ENCODE measurements at regions not wholly inside any gene's neighbourhood (a gene's known extent, or its start where the extent isn't known, plus 50 kb on each side); places are given as distances from the start of the nearest gene placed in this dataset.

DNA sequence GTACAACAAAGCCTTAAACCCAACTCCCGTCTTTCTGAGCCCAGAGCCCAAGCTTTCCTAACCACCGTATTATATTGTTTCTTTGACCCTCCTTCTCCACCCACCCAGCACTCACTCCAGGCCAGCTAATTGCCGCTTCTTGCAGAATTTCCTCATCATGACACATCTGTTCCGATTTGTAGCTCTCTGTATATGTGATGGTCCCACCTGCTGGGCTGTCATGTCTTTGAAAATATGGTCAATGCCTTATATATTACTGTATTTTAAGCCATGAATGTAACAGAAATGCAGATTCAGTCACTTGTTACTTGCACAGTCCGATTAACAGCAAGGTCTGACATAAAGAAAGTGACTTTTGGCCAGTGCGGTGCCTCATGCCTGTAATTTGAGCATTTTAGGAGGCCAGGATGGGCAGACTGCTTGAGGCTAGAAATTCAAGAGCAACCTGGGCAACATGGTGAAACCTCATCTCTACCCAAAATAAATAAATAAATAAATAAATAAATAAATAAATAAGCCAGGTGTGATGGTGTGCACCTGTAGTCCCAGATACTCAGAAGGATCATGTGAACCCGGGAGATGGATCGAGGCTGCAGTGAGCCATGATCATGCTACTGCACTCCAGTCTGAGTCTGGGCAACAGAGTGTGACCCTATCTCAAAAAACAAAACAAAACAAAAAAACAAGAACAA is 359.8 kb downstream of the ATP23 start:
- DNase-seq, result no peak
- no peaks in the 10 kb centered on the region for H3K4me1 Mint-ChIP-seq
- CTCF ChIA-PET, result no interaction called here
- no peak overlapping the region for H3K27ac Mint-ChIP-seq
- no peaks in the 10 kb centered on the region for H3K27me3 Mint-ChIP-seq
- H3K36me3 Mint-ChIP-seq, result no peaks in the 10 kb centered on the region
- no peak overlapping the region for H3K4me3 Mint-ChIP-seq
- H3K9me3 Mint-ChIP-seq, result no peaks in the 10 kb centered on the region

DNA sequence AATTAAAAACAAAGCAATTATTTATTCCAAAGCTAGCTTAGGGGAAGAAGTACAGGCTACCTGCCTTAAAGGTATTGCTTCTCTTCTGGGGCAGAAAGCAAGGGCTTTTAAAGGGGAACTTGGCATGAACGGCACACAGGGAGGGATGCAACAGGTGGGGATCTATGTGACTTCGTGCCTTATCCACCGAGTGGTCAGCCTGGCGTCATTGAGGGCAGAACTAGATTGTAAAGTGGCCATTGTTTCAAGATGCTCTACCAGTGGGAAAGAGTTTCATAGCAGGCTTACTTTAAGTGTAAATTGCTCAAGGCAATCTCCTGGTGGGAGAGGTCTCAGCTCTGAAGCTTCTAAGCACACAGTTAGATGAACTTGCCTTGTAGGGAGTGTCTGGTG is 360.4 kb downstream of the ATP23 start:
- Mint-ChIP-seq H3K27ac (no peak overlapping the region), H3K36me3 (no peaks in the 10 kb centered on the region), H3K4me3 (no peak overlapping the region), H3K9me3 (no peaks in the 10 kb centered on the region), H3K27me3 (no peaks in the 10 kb centered on the region), H3K4me1 (no peaks in the 10 kb centered on the region)
- no peak for DNase-seq
- CTCF ChIA-PET, result no interaction called here

DNA sequence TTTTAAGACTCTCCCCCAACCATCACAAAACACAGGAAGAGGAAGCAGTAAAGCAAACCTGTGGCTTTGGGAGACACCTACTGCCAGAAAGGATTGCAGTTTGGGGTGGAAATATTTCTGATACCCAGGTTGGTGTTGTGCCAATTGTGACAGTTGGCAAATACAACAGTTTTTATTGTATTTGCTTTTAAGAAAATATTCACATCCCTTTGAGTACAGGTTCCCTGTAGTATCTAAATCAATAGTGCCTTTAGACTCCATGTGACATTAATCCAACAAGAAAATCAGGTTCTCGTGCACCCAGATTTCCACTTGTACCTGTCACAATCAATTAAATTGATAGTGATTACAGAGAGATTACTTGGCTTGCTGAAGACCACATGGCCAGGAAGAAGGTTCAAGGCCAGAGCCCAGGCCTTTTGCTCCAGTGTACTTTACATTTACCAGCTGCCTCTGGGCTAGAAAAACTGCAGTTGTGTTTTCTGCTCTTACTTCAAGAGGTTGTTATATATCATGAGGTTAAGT is 361.2 kb downstream of the ATP23 start:
- no peaks in the 10 kb centered on the region for H3K4me1 Mint-ChIP-seq
- no peak for DNase-seq
- CTCF ChIA-PET, result no interaction called here

DNA sequence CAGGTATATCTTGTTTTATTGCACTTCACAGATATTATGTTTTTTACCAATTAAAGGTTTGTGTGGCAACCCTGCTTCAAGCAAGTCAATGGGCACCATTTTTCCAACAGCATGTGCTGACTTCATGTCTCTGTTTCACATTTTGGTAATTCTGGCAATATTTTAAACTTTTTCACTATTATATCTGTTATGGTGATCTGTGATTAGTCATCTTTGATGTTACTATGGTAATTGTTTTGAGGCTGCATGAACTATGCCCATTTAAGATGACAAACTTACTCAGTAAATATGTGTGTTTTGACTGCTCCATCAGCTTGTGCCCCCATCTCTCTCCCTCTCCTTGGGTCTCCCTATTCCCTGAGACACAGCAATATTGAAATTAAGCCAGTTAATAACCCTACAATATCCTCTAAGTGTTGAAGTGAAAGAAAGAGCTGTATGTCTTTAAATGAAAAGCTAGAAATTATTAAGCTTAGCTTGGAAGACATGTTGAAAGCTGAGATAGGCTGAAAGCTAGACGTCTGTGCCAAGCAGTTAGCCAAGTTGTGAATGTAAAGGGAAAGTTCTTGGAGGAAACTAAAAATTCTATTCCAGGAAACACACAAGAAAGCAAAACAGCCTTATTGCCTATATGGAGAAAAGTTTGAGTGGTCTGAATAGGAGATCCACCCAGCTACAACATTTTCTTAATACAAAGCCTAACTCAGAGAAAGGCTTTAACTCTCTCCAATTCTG is 365.1 kb downstream of the ATP23 start:
- H3K27ac Mint-ChIP-seq, result no peak overlapping the region
- DNase-seq, result no peak
- no peaks in the 10 kb centered on the region for H3K4me1 Mint-ChIP-seq
- H3K27me3 Mint-ChIP-seq, result no peaks in the 10 kb centered on the region
- H3K9me3 Mint-ChIP-seq, result no peaks in the 10 kb centered on the region
- CTCF ChIA-PET, result no interaction called here
- H3K36me3 Mint-ChIP-seq, result no peaks in the 10 kb centered on the region
- no peak overlapping the region for H3K4me3 Mint-ChIP-seq

More for the DNA sequence above, 361.2 kb downstream of the ATP23 start:
- H3K9me3 Mint-ChIP-seq, result no peaks in the 10 kb centered on the region
- H3K27ac Mint-ChIP-seq, result no peak overlapping the region
- no peak overlapping the region for H3K4me3 Mint-ChIP-seq
- H3K27me3 Mint-ChIP-seq, result no peaks in the 10 kb centered on the region
- H3K36me3 Mint-ChIP-seq, result no peaks in the 10 kb centered on the region

DNA sequence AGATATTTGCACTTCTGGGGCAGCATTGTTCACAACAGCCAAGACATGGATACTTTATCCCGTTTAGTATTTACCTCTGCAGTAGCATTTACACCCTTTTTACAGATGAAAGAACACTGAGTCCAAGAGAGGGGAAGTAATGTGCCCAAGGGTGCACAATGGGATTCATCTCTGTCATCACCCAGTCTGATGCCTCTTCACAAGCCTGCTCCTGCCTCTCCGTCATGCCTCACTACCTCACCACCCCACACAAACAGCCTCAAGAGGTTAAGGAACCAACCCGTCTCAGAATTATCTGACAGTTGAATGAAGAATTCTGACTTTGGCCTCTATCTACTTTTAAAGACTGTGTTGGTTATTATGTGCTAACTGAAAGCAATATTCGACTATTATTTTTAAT is 368.4 kb downstream of the ATP23 start:
- H3K9me3 Mint-ChIP-seq, result no peaks in the 10 kb centered on the region
- CTCF ChIA-PET, result no interaction called here
- no peaks in the 10 kb centered on the region for H3K4me1 Mint-ChIP-seq
- no peak for DNase-seq
- H3K27me3 Mint-ChIP-seq, result no peaks in the 10 kb centered on the region
- H3K36me3 Mint-ChIP-seq, result no peaks in the 10 kb centered on the region
- H3K4me3 Mint-ChIP-seq, result no peak overlapping the region
- H3K27ac Mint-ChIP-seq, result no peak overlapping the region

DNA sequence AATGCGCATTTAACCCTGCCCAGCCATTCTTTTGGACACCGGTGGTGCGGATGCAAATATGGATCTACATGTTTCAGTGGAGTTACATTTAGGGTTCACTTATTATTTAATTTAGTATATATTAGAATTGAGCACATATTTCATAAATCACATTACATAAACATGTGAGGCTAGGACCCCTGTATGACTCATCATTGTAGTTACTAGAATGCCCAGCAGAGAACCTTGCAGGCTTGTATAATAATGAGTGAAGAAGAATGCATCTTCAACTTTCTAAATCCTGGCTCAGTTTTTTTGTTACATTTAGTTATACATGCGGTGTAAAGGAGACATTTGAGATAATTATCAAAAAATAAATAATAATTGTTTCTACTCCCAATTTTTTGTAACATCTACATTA is 369.0 kb downstream of the ATP23 start:
- no peak for DNase-seq

DNA sequence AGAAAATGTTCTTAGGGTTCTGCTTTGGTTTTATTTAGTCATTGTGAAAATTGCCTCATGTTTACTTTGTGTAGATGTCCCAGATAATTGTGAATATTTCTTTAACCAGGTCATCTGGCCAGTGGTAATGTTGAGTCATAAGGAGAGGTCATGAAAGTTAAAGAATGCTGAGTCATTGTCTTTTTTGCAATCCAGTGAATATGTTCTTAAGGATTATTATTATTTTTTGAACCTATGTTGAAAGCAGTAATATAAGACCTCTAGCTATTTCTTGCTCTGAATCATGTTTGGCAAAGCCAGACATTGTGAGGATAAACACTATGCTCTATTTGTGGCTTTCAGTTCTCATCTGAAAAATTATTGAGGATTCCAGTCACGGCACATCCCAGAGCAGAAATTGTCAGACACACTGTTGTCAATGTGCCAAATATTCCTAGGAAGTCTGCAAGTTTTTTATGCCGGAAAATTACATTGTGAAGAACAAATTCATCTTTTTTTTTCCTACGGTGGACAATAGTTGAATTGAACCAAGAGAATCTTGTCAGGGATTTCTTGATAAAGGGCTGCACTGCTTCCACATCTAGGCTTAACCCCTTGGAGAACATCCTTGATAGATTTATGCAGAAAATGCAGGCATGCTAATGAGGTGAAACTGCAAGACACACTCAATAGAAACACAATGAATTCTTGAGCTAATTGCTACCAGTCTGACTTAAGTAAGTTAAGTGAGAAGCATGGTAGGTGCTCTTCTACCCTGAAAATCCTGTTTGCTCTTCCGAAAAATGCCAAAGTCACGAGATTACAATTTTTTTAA is 369.6 kb downstream of the ATP23 start:
- Mint-ChIP-seq H3K9me3 (no peaks in the 10 kb centered on the region), H3K36me3 (no peaks in the 10 kb centered on the region), H3K27ac (no peak overlapping the region), H3K4me3 (no peak overlapping the region), H3K27me3 (no peaks in the 10 kb centered on the region), H3K4me1 (no peaks in the 10 kb centered on the region)
- CTCF ChIA-PET, result no interaction called here
- DNase-seq, result no peak

More for the DNA sequence above, 369.0 kb downstream of the ATP23 start:
- Mint-ChIP-seq H3K36me3 (no peaks in the 10 kb centered on the region), H3K27me3 (no peaks in the 10 kb centered on the region), H3K27ac (no peak overlapping the region), H3K4me1 (no peaks in the 10 kb centered on the region), H3K9me3 (no peaks in the 10 kb centered on the region), H3K4me3 (no peak overlapping the region)
- CTCF ChIA-PET, result no interaction called here

DNA sequence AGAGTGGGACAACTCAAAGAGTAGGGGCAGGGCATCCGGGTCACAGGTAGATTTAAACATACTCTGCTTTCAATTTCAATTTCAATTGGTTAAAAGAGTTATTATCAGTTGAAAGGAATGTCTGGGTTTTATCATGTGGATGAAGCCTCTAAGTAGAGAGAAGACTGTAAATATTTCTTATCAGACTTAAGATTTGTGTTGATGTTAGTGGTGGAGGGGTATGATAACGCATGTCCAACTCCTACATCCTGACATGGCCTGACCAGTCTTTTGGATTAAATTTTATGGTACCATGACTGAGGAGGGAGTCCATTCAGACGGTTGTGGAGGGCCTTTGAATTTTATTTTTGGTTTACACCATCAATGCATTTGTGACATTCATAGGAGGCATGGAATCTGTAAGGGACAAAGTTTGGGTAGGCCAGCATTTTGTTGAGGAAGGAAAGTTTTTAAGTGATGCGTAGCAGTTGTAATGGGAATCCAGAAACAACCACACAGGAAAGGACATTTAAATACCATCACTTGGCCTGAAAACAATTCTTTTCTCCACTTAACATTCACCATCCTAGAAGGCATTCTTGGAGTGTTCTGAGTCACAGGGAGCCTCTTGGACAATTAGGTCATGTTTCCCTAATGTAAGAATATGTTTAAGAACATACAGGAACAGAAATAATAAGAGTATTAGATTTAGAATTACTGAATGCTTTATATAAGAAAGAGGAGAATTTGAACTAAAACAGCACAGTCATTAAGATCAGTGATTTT is 371.9 kb downstream of the ATP23 start:
- Mint-ChIP-seq H3K27me3 (no peaks in the 10 kb centered on the region), H3K4me1 (no peaks in the 10 kb centered on the region), H3K27ac (no peak overlapping the region), H3K36me3 (no peaks in the 10 kb centered on the region), H3K9me3 (peaks cover 2% of the 10 kb centered on the region), H3K4me3 (no peak overlapping the region)
- DNase-seq, result no peak
- CTCF ChIA-PET, result no interaction called here

DNA sequence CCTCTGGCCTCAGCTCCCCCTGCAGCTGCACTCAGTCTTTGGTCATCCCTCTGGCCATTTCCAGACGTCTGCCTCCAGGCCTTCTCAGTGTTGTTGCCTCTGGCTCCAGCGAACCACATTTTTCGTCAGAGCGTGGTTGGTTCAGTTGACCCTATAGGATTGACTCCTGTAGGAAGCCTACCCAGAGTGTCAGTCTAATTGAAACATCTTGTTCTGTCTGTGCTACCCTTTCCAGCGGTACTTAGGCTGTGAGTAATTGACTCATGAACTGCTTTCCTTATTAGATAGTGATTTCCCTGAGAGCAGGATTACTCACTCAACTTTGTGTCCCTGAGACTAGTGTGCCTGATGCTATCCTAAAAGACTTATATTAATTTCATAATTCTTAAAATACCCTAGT is 373.2 kb downstream of the ATP23 start:
- CTCF ChIA-PET, result no interaction called here
- H3K4me1 Mint-ChIP-seq, result no peaks in the 10 kb centered on the region
- H3K9me3 Mint-ChIP-seq, result peaks cover 2% of the 10 kb centered on the region
- no peak for DNase-seq
- no peak overlapping the region for H3K27ac Mint-ChIP-seq
- no peaks in the 10 kb centered on the region for H3K36me3 Mint-ChIP-seq
- H3K27me3 Mint-ChIP-seq, result no peaks in the 10 kb centered on the region
- H3K4me3 Mint-ChIP-seq, result no peak overlapping the region

DNA sequence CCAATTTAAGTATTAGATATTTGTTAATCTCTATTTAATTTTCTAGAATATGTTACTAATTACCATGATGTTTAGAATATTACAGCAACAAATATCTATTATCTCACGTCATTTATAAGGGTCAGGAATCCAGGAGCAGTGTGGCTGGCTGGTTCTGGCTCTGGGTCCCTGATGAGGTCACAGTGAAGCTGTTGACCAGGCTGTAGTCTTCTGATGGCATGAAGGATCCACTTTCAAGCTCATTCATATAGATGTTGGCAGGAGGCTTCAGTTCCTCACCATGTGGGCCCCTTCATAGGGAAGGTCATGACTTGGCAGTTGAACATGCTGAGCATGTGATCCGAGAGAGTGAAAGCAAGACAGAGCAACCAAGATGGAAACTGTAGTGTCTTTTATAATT is 375.6 kb downstream of the ATP23 start:
- Mint-ChIP-seq H3K27ac (no peak overlapping the region), H3K36me3 (no peaks in the 10 kb centered on the region), H3K4me3 (no peak overlapping the region), H3K4me1 (no peaks in the 10 kb centered on the region), H3K27me3 (no peaks in the 10 kb centered on the region), H3K9me3 (peaks cover 2% of the 10 kb centered on the region)
- CTCF ChIA-PET, result no interaction called here
- no peak for DNase-seq

DNA sequence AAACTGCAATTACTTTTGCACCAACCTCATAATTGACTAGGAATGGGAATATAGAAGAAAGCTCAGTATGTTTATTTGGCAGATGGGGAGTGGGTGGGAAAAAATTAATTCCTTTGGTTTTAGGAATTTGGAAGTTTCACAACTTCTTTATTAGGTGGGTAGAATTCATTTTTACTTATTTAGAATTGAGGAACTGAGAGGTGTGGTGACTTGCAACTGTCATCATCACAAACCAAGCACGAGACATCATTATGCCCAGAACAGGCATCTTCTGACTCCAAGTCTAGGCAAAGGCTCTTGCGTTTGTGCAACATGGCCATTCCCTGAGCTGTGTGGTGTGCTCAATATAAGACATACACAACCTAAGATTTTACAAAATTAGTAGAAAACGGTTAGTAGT is 380.0 kb downstream of the ATP23 start:
- no peak for DNase-seq
- peaks cover 2% of the 10 kb centered on the region for H3K9me3 Mint-ChIP-seq
- H3K27ac Mint-ChIP-seq, result no peak overlapping the region
- H3K36me3 Mint-ChIP-seq, result no peaks in the 10 kb centered on the region
- no peak overlapping the region for H3K4me3 Mint-ChIP-seq
- no peaks in the 10 kb centered on the region for H3K4me1 Mint-ChIP-seq
- no peaks in the 10 kb centered on the region for H3K27me3 Mint-ChIP-seq
- CTCF ChIA-PET, result no interaction called here

DNA sequence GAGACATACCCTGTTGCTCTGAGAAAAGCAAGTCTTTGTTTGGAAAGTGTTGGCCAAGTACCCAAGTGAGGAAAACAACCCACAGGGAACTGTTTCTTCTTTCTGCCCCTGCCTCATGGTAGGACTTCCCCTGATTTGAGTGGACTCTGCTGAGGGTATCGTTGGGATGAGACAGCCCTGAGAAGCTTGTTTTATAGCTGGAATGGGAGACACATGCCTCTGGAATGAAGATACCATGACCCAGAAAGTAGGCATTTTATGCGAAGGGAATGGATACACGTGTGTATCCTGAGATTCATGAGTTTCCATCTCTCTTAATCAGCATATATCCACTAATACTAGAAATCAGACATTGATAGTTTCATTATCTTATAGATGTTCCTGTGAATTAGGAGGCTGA is 382.3 kb downstream of the ATP23 start:
- Mint-ChIP-seq H3K27ac (no peak overlapping the region), H3K27me3 (no peaks in the 10 kb centered on the region), H3K4me1 (no peaks in the 10 kb centered on the region), H3K36me3 (no peaks in the 10 kb centered on the region), H3K9me3 (no peaks in the 10 kb centered on the region), H3K4me3 (no peak overlapping the region)
- CTCF ChIA-PET, result no interaction called here
- no peak for DNase-seq

DNA sequence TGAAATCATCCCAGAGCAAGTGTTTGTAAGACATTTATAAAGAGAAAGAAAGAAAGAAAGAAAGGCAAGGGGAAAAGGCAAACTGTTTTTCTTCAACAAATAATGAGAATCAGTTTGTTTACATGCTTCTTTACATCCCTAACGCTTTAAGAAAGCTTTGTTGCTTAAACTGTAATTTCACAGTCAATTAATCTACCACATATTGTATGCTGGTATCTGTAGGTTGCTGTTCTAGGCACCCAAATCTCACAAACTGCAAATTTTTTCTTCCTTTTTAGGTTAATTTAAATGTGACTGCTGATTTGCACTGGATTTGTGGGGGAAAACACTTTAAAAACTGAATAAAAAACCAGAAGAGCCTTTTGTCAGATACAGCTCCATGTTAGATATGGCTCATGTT is 384.2 kb downstream of the ATP23 start:
- Mint-ChIP-seq H3K27me3 (no peaks in the 10 kb centered on the region), H3K4me3 (no peak overlapping the region), H3K4me1 (no peaks in the 10 kb centered on the region), H3K27ac (no peak overlapping the region), H3K36me3 (no peaks in the 10 kb centered on the region), H3K9me3 (no peaks in the 10 kb centered on the region)
- no peak for DNase-seq
- CTCF ChIA-PET, result no interaction called here

DNA sequence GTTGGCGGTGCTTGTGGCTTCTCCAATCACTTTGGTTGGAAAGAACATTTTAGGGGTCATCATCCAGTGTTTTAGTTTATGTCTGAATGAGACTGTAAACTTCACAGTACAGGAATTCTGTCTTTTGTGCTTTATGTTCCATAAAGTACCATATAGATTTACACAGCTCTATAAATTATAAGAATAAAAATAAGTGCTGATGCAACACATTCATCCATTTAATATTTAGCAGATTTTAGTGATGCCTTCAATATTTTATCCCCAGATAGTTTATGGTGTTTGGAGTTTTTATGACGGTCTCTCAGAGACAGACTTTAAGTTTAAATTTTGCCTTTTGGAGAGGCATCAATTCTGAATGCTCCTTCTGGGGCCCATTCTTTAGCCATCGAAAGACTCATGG is 385.2 kb downstream of the ATP23 start:
- CTCF ChIA-PET, result no interaction called here
- DNase-seq, result no peak
- Mint-ChIP-seq H3K27ac (no peak overlapping the region), H3K4me1 (no peaks in the 10 kb centered on the region), H3K4me3 (no peak overlapping the region), H3K27me3 (no peaks in the 10 kb centered on the region), H3K36me3 (no peaks in the 10 kb centered on the region), H3K9me3 (no peaks in the 10 kb centered on the region)
